ENCODE measurements at regions not wholly inside any gene's neighbourhood (a gene's known extent, or its start where the extent isn't known, plus 50 kb on each side); places are given as distances from the start of the nearest gene placed in this dataset.

- H3F3A ChIP-seq (ENCODE audit: insufficient read depth, low read depth), result no peaks in the 10 kb centered on the region
- no peak overlapping the region for H3K27ac ChIP-seq
- no peaks in the 10 kb centered on the region for H3K27me3 ChIP-seq (ENCODE audit: insufficient read depth, low read depth)
- TF ChIP-seq EZH2 (IDR thresholded peaks at IDR 0.05; ENCODE audit: low read depth), result no peak
- no peak for TF ChIP-seq CTCF (conservative IDR thresholded peaks at IDR 0.05)
- BruUV-seq (replicated peaks), result no TSS peak
- no peaks in the 10 kb centered on the region for H3K9me2 ChIP-seq (ENCODE audit: insufficient read depth)
- no peaks in the 10 kb centered on the region for H3K36me3 ChIP-seq (ENCODE audit: low read depth)
- CTCF ChIA-PET, result no interaction called here
- H3K9me3 ChIP-seq (ENCODE audit: insufficient read depth, low read depth), result no peaks in the 10 kb centered on the region
- POLR2A ChIA-PET (ENCODE audit: unreplicated experiment), result no interaction called here
- no peaks in the 10 kb centered on the region for H4K20me1 ChIP-seq (ENCODE audit: insufficient read depth)
- no peaks in the 10 kb centered on the region for H3K79me2 ChIP-seq (ENCODE audit: low read depth)
- H3K4me1 ChIP-seq (replicated peaks; ENCODE audit: insufficient read depth), result peaks cover 11% of the 10 kb centered on the region
- DNase-seq, result no peak
- no peak overlapping the region for H3K4me3 ChIP-seq
- H2AFZ ChIP-seq, result no peak overlapping the region
- intact Hi-C loops (cut with micrococcal nuclease; ENCODE audit: unreplicated experiment), result no loop called here
- H3K4me2 ChIP-seq, result no peak overlapping the region
Observed at GRCh38 chr6:126631363-126631762, 291.4 kb downstream of the CENPW start.

GRCh38 chr6:126632271-126632670 is 292.4 kb downstream of the CENPW start:
- CTCF ChIA-PET, result no interaction called here

GRCh38 chr6:126633373-126633772 is 293.5 kb downstream of the CENPW start:
- Histone ChIP-seq H3K27ac (no peak overlapping the region), H3K9me2 (ENCODE audit: insufficient read depth) (no peaks in the 10 kb centered on the region), H3K4me2 (peak overlapping the region; percentile 21; the same call in 1 of the 2 replicates), H3K27me3 (ENCODE audit: insufficient read depth, low read depth) (no peaks in the 10 kb centered on the region), H3K79me2 (ENCODE audit: low read depth) (no peaks in the 10 kb centered on the region), H3K9me3 (ENCODE audit: insufficient read depth, low read depth) (no peaks in the 10 kb centered on the region), H2AFZ (peak overlapping the region; percentile 17; the same call in 1 of the 2 replicates), H3K4me1 (replicated peaks; ENCODE audit: insufficient read depth) (peaks cover 11% of the 10 kb centered on the region), H4K20me1 (ENCODE audit: insufficient read depth) (no peaks in the 10 kb centered on the region), H3K36me3 (ENCODE audit: low read depth) (no peaks in the 10 kb centered on the region), H3K4me3 (no peak overlapping the region), H3F3A (ENCODE audit: insufficient read depth, low read depth) (no peaks in the 10 kb centered on the region)
- intact Hi-C loops (cut with micrococcal nuclease; ENCODE audit: unreplicated experiment), result no loop called here
- BruUV-seq (replicated peaks), result no TSS peak
- DNase-seq, result no peak
- CTCF ChIA-PET, result no interaction called here
- TF ChIP-seq CTCF (conservative IDR thresholded peaks at IDR 0.05) (no peak), EZH2 (IDR thresholded peaks at IDR 0.05; ENCODE audit: low read depth) (no peak)
- POLR2A ChIA-PET (ENCODE audit: unreplicated experiment), result no interaction called here

More at GRCh38 chr6:126632271-126632670, 292.4 kb downstream of the CENPW start:
- Histone ChIP-seq H3K79me2 (ENCODE audit: low read depth) (no peaks in the 10 kb centered on the region), H3K36me3 (ENCODE audit: low read depth) (no peaks in the 10 kb centered on the region), H3K4me2 (no peak overlapping the region), H3K9me3 (ENCODE audit: insufficient read depth, low read depth) (no peaks in the 10 kb centered on the region), H3K9me2 (ENCODE audit: insufficient read depth) (no peaks in the 10 kb centered on the region), H3K27ac (no peak overlapping the region), H3K27me3 (ENCODE audit: insufficient read depth, low read depth) (no peaks in the 10 kb centered on the region), H3K4me1 (replicated peaks; ENCODE audit: insufficient read depth) (peaks cover 11% of the 10 kb centered on the region), H3K4me3 (no peak overlapping the region), H3F3A (ENCODE audit: insufficient read depth, low read depth) (no peaks in the 10 kb centered on the region), H2AFZ (no peak overlapping the region), H4K20me1 (ENCODE audit: insufficient read depth) (no peaks in the 10 kb centered on the region)
- POLR2A ChIA-PET (ENCODE audit: unreplicated experiment), result no interaction called here
- BruUV-seq (replicated peaks), result no TSS peak
- intact Hi-C loops (cut with micrococcal nuclease; ENCODE audit: unreplicated experiment), result no loop called here
- DNase-seq, result no peak
- TF ChIP-seq CTCF (conservative IDR thresholded peaks at IDR 0.05) (no peak), EZH2 (IDR thresholded peaks at IDR 0.05; ENCODE audit: low read depth) (no peak)

All from PC-9 (cell line).